ENCODE measurements at regions not wholly inside any gene's neighbourhood (a gene's known extent, or its start where the extent isn't known, plus 50 kb on each side); places are given as distances from the start of the nearest gene placed in this dataset.

DNA sequence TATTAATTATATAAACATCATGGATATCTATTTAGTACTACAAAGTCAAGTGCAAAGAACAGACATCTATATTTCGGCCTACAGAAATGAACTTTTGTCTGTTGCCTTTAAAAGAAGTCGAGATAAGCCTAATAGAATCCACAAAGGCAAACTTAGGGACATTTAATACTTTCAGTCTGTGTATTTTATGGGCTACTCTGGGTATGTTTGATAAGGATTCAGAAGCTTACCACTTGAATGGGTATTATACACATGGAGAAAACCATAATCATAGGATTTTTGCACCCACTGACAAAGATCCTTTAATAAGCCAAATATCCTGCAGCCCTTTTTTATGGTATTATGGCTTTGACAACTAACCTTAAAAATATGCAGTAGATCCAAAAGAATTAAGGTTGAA, 224.8 kb downstream of the LMO4 start:
- TF ChIP-seq, protein P1, sequence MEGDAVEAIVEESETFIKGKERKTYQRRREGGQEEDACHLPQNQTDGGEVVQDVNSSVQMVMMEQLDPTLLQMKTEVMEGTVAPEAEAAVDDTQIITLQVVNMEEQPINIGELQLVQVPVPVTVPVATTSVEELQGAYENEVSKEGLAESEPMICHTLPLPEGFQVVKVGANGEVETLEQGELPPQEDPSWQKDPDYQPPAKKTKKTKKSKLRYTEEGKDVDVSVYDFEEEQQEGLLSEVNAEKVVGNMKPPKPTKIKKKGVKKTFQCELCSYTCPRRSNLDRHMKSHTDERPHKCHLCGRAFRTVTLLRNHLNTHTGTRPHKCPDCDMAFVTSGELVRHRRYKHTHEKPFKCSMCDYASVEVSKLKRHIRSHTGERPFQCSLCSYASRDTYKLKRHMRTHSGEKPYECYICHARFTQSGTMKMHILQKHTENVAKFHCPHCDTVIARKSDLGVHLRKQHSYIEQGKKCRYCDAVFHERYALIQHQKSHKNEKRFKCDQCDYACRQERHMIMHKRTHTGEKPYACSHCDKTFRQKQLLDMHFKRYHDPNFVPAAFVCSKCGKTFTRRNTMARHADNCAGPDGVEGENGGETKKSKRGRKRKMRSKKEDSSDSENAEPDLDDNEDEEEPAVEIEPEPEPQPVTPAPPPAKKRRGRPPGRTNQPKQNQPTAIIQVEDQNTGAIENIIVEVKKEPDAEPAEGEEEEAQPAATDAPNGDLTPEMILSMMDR (IDR thresholded peaks at IDR 0.05 in 4 of 5, conservative IDR thresholded peaks at IDR 0.05 in 1 of 5) = no peak
- no peak for TF ChIP-seq POLR2A (IDR thresholded peaks at IDR 0.05)

Data from gastrocnemius medialis (tissue), 4 donors.